ENCODE measurements at regions not wholly inside any gene's neighbourhood (a gene's known extent, or its start where the extent isn't known, plus 50 kb on each side); places are given as distances from the start of the nearest gene placed in this dataset.

GRCh38 chr2:5942204-5942603, 250.0 kb downstream of the SOX11 start:
- FAIRE-seq = no peak

GRCh38 chr2:5945742-5946141, 253.6 kb downstream of the SOX11 start:
- H3K79me2 ChIP-seq (ENCODE audit: control insufficient read depth, insufficient read depth, low read length) = no peaks in the 10 kb centered on the region

More at GRCh38 chr2:5942204-5942603, 250.0 kb downstream of the SOX11 start:
- Histone ChIP-seq H3K4me3 (ENCODE audit: control insufficient read depth in 2 of 3, extremely low read depth in 1 of 3, insufficient read depth in 2 of 3, low read depth in 1 of 3, low read length in 3 of 3) (no peak overlapping the region), H3K9ac (ENCODE audit: control insufficient read depth, extremely low read depth, insufficient read depth, low read length) (no peak overlapping the region), H3K27me3 (ENCODE audit: control insufficient read depth, extremely low read depth, insufficient read depth, low read length) (no peaks in the 10 kb centered on the region), H3K4me2 (ENCODE audit: control insufficient read depth, extremely low read depth, insufficient read depth, low read depth, low read length) (no peak overlapping the region), H3K9me3 (ENCODE audit: control insufficient read depth, low read depth, low read length) (peaks cover under 1% of the 10 kb centered on the region), H3K36me3 (ENCODE audit: control insufficient read depth in 2 of 2, extremely low read depth in 1 of 2, insufficient read depth in 2 of 2, low read length in 2 of 2) (no peaks in the 10 kb centered on the region), H2AFZ (ENCODE audit: control insufficient read depth, low read length) (no peak overlapping the region), H4K20me1 (ENCODE audit: control insufficient read depth, extremely low read depth, insufficient read depth, low read length) (no peaks in the 10 kb centered on the region), H3K27ac (ENCODE audit: control insufficient read depth, insufficient read depth, low read length) (no peak overlapping the region), H3K9me1 (ENCODE audit: control insufficient read depth, extremely low read depth, insufficient read depth, low read length) (no peaks in the 10 kb centered on the region), H3K4me1 (ENCODE audit: control insufficient read depth, extremely low read depth, insufficient read depth, low read length) (no peaks in the 10 kb centered on the region), H3K79me2 (ENCODE audit: control insufficient read depth, insufficient read depth, low read length) (no peaks in the 10 kb centered on the region)
- TF ChIP-seq CTCF (optimal IDR thresholded peaks at IDR 0.05 in 1 of 3, IDR thresholded peaks at IDR 0.05 in 1 of 3, conservative IDR thresholded peaks at IDR 0.05 in 1 of 3; ENCODE audit: extremely low read depth in 1 of 3, insufficient read depth in 2 of 3, low read length in 3 of 3) = no peak
- no peak for TF ChIP-seq EZH2 (IDR thresholded peaks at IDR 0.05; ENCODE audit: low read length)
- dilution Hi-C loops (cut with MboI; ENCODE audit: extremely low pct_ligation_motif_present, low sequenced_read_pairs) = no loop called here
- DNase-seq (ENCODE audit: low read depth, low spot score) = no peak

More at GRCh38 chr2:5945742-5946141, 253.6 kb downstream of the SOX11 start:
- H3K36me3 ChIP-seq (ENCODE audit: control insufficient read depth in 2 of 2, extremely low read depth in 1 of 2, insufficient read depth in 2 of 2, low read length in 2 of 2) = no peaks in the 10 kb centered on the region
- dilution Hi-C loops (cut with MboI; ENCODE audit: extremely low pct_ligation_motif_present, low sequenced_read_pairs) = no loop called here
- no peak overlapping the region for H3K4me3 ChIP-seq (ENCODE audit: control insufficient read depth in 2 of 3, extremely low read depth in 1 of 3, insufficient read depth in 2 of 3, low read depth in 1 of 3, low read length in 3 of 3)
- no peaks in the 10 kb centered on the region for H3K9me1 ChIP-seq (ENCODE audit: control insufficient read depth, extremely low read depth, insufficient read depth, low read length)
- FAIRE-seq (no peak), DNase-seq (ENCODE audit: low read depth, low spot score) (no peak)
- H3K27ac ChIP-seq (ENCODE audit: control insufficient read depth, insufficient read depth, low read length) = no peak overlapping the region
- no peaks in the 10 kb centered on the region for H3K27me3 ChIP-seq (ENCODE audit: control insufficient read depth, extremely low read depth, insufficient read depth, low read length)
- H3K9me3 ChIP-seq (ENCODE audit: control insufficient read depth, low read depth, low read length) = peaks cover 4% of the 10 kb centered on the region
- no peak overlapping the region for H2AFZ ChIP-seq (ENCODE audit: control insufficient read depth, low read length)
- H3K4me2 ChIP-seq (ENCODE audit: control insufficient read depth, extremely low read depth, insufficient read depth, low read depth, low read length) = no peak overlapping the region
- no peaks in the 10 kb centered on the region for H3K4me1 ChIP-seq (ENCODE audit: control insufficient read depth, extremely low read depth, insufficient read depth, low read length)
- TF ChIP-seq EZH2 (IDR thresholded peaks at IDR 0.05; ENCODE audit: low read length) = no peak
- TF ChIP-seq CTCF (optimal IDR thresholded peaks at IDR 0.05 in 1 of 3, IDR thresholded peaks at IDR 0.05 in 1 of 3, conservative IDR thresholded peaks at IDR 0.05 in 1 of 3; ENCODE audit: extremely low read depth in 1 of 3, insufficient read depth in 2 of 3, low read length in 3 of 3) = no peak
- H4K20me1 ChIP-seq (ENCODE audit: control insufficient read depth, extremely low read depth, insufficient read depth, low read length) = no peaks in the 10 kb centered on the region
- no peak overlapping the region for H3K9ac ChIP-seq (ENCODE audit: control insufficient read depth, extremely low read depth, insufficient read depth, low read length)
